NCI-H2196 (cell line): ENCODE measurements at regions not wholly inside any gene's neighbourhood (a gene's known extent, or its start where the extent isn't known, plus 50 kb on each side); places are given as distances from the start of the nearest gene placed in this dataset.

Experiments
- DNase-seq: peaks from one replicate; lab custom pipeline; 2025; ENCODE audit not compliant: unreplicated experiment; lab: John Stamatoyannopoulos, UW

- no peak for DNase-seq
Observed at GRCh38 chr5:62731022-62731421, 152.4 kb downstream of the LRRC70 start.

- DNase-seq, result no peak
Observed at GRCh38 chr5:62729675-62730074, 151.1 kb downstream of the LRRC70 start.

- no peak for DNase-seq
Observed at GRCh38 chr5:62727861-62728260, 149.2 kb downstream of the LRRC70 start.

- DNase-seq, result no peak
Observed at GRCh38 chr5:62727184-62727583, 148.6 kb downstream of the LRRC70 start.

- DNase-seq, result no peak
Observed at GRCh38 chr5:62722360-62722759, 143.7 kb downstream of the LRRC70 start.

- no peak for DNase-seq
Observed at GRCh38 chr5:62720031-62720441, 141.4 kb downstream of the LRRC70 start.

- no peak for DNase-seq
Observed at GRCh38 chr5:62719061-62719720, 140.6 kb downstream of the LRRC70 start.

- no peak for DNase-seq
Observed at GRCh38 chr5:62718324-62718723, 139.7 kb downstream of the LRRC70 start.

- DNase-seq, result no peak
Observed at GRCh38 chr5:62717301-62717933, 138.8 kb downstream of the LRRC70 start.

- DNase-seq, result no peak
Observed at GRCh38 chr5:62714296-62714695, 135.7 kb downstream of the LRRC70 start.

GRCh38 chr5:62708481-62709325 is 130.1 kb downstream of the LRRC70 start:
- DNase-seq, result no peak

GRCh38 chr5:62707563-62707962 is 128.9 kb downstream of the LRRC70 start:
- no peak for DNase-seq

- DNase-seq, result no peak
Observed at GRCh38 chr5:62707131-62707530, 128.5 kb downstream of the LRRC70 start.

GRCh38 chr5:62705022-62705421 is 126.4 kb downstream of the LRRC70 start:
- no peak for DNase-seq

GRCh38 chr5:62702126-62702525 is 123.5 kb downstream of the LRRC70 start:
- DNase-seq, result no peak

GRCh38 chr5:62701036-62701435 is 122.4 kb downstream of the LRRC70 start:
- DNase-seq, result no peak

- DNase-seq, result no peak
Observed at GRCh38 chr5:62698756-62699155, 120.1 kb downstream of the LRRC70 start.

GRCh38 chr5:62695274-62695673 is 116.7 kb downstream of the LRRC70 start:
- no peak for DNase-seq

- DNase-seq, result no peak
Observed at GRCh38 chr5:62692946-62693713, 114.5 kb downstream of the LRRC70 start.

GRCh38 chr5:62691946-62692345 is 113.3 kb downstream of the LRRC70 start:
- DNase-seq, result no peak

GRCh38 chr5:62690421-62690820 is 111.8 kb downstream of the LRRC70 start:
- no peak for DNase-seq
